GM23248 (cell line): ENCODE measurements at regions not wholly inside any gene's neighbourhood (a gene's known extent, or its start where the extent isn't known, plus 50 kb on each side); places are given as distances from the start of the nearest gene placed in this dataset.

Source experiments
- EZH2 ChIP-seq: fragments of 200-600 bp; sonication (generic); IDR thresholded peaks from 2 replicates; pipeline ENCODE4 v1.6.1; 2018; ENCODE audit warnings: antibody characterized with exemption, mild to moderate bottlenecking; ENCODE audit not compliant: insufficient read depth, poor library complexity, severe bottlenecking
- EZH2phosphoT487 ChIP-seq: fragments of 200-600 bp; sonication (generic); IDR thresholded peaks from 2 replicates; pipeline ENCODE4 v1.6.1; 2018; ENCODE audit warnings: antibody characterized with exemption, moderate library complexity, mild to moderate bottlenecking, low read depth; ENCODE audit not compliant: insufficient read depth

- TF ChIP-seq EZH2, result no peak
- no peak for TF ChIP-seq EZH2phosphoT487
These were observed 262.5 kb upstream of the ANO5 start for GRCh38 chr11:21930408-21930807.
